H1 (cell line): ENCODE measurements at regions not wholly inside any gene's neighbourhood (a gene's known extent, or its start where the extent isn't known, plus 50 kb on each side); places are given as distances from the start of the nearest gene placed in this dataset.

Experiments
- CTCF ChIA-PET: fragments of 300-600 bp; sonication (Branson Sonifier 250); formaldehyde crosslinking; loops from one replicate; lab custom pipeline; 2021; ENCODE audit not compliant: partially characterized antibody; lab: Charles Lee
- POLR2A ChIA-PET: fragments of 300-600 bp; sonication (Branson Sonifier 250); formaldehyde crosslinking; loops from one replicate; lab custom pipeline; 2021; ENCODE audit warnings: inconsistent platforms; ENCODE audit not compliant: partially characterized antibody; lab: Charles Lee
- DNase-seq, 2 experiments: peaks; one replicate each; pipeline versions ENCODE4 v3.0.0 to v3.0.0-alpha.2; 2010 to 2022; ENCODE audit warnings: low spot score in 2 of 2, low read depth in 1 of 2, mixed read lengths in 1 of 2
- FAIRE-seq: peaks from 2 replicates; lab custom pipeline; 2011; peaks lifted over from hg19 to GRCh38; lab: Jason Lieb, UNC
- H2AFZ ChIP-seq: 2 replicates; pipeline ENCODE4 v1.8.1; 2012; ENCODE audit warnings: low read length, inconsistent platforms
- H2AK5ac ChIP-seq: 2 replicates; pipeline ENCODE4 v1.6.1; 2013; ENCODE audit warnings: low read depth, low read length
- H2BK120ac ChIP-seq: replicated peaks from 2 replicates; pipeline ENCODE3; 2013; ENCODE audit warnings: low read depth, low read length, inconsistent platforms
- H2BK12ac ChIP-seq: 2 replicates; pipeline ENCODE4 v1.6.1; 2013; ENCODE audit warnings: low read depth, low read length
- H2BK15ac ChIP-seq: 2 replicates; pipeline ENCODE4 v1.6.1; 2013; ENCODE audit warnings: low read length
- H2BK20ac ChIP-seq: 2 replicates; pipeline ENCODE4 v1.6.1; 2013; ENCODE audit warnings: low read length
- H2BK5ac ChIP-seq: 2 replicates; pipeline ENCODE4 v1.6.1; 2013; ENCODE audit warnings: low read depth, low read length
- H3K14ac ChIP-seq: 2 replicates; pipeline ENCODE4 v1.6.1; 2013; ENCODE audit warnings: inconsistent platforms; ENCODE audit not compliant: insufficient read length
- H3K18ac ChIP-seq: 2 replicates; pipeline ENCODE4 v1.6.1; 2013; ENCODE audit warnings: low read length; ENCODE audit errors: extremely low read depth
- H3K23ac ChIP-seq: 2 replicates; pipeline ENCODE4 v1.6.1; 2013; ENCODE audit warnings: inconsistent platforms; ENCODE audit not compliant: insufficient read length
- H3K23me2 ChIP-seq: 2 replicates; pipeline ENCODE4 v1.6.1; 2013; ENCODE audit warnings: low read depth, low read length
- H3K27ac ChIP-seq: 2 replicates; pipeline ENCODE4 v1.6.1; 2011; ENCODE audit warnings: low read depth, low read length, inconsistent platforms
- H3K27me3 ChIP-seq, 4 experiments: replicated peaks in 1 of 4; 1 replicate in 1 of 4; 2 replicates in 3 of 4; pipeline versions ENCODE4 v1.6.1 to v1.8.1; 2011 to 2013; ENCODE audit warnings: low read length in 3 of 4, mild to moderate bottlenecking in 3 of 4, inconsistent platforms in 2 of 4, mixed read lengths in 2 of 4, moderate library complexity in 1 of 4; ENCODE audit not compliant: control insufficient read depth in 3 of 4, insufficient read depth in 3 of 4; ENCODE audit errors: extremely low read depth in 1 of 4
- H3K36me3 ChIP-seq, 4 experiments: 2 replicates each; pipeline versions ENCODE4 v1.6.1 to v1.8.1; 2011 to 2013; ENCODE audit warnings: mild to moderate bottlenecking in 4 of 4, low read length in 3 of 4, moderate library complexity in 2 of 4, control low read depth in 1 of 4, inconsistent platforms in 1 of 4; ENCODE audit not compliant: insufficient read depth in 4 of 4, control insufficient read depth in 2 of 4
- H3K4ac ChIP-seq: replicated peaks from 2 replicates; pipeline ENCODE3; 2013; ENCODE audit warnings: low read length, low read depth, mixed read lengths, inconsistent platforms; ENCODE audit not compliant: insufficient read length
- H3K4me1 ChIP-seq, 4 experiments: replicated peaks in 1 of 4; 1 replicate in 1 of 4; 2 replicates in 3 of 4; pipeline versions ENCODE4 v1.6.1 to v1.8.1; 2011 to 2013; ENCODE audit warnings: low read length in 3 of 4, inconsistent platforms in 2 of 4, mixed read lengths in 1 of 4; ENCODE audit not compliant: insufficient read depth in 4 of 4, control insufficient read depth in 3 of 4
- H3K4me2 ChIP-seq, 2 experiments: 2 replicates each; pipeline versions ENCODE4 v1.6.1 to v1.8.1; 2011 to 2013; ENCODE audit warnings: low read depth in 2 of 2, low read length in 2 of 2, control low read depth in 1 of 2, inconsistent platforms in 1 of 2, mild to moderate bottlenecking in 1 of 2; ENCODE audit not compliant: insufficient read depth in 1 of 2
- H3K4me3 ChIP-seq, 4 experiments: fragments of 200-600, 300-600 bp in 1 of 4; sonication (generic), shearing (Covaris generic), sonication (Bioruptor Twin) in 1 of 4; 2 replicates each; pipeline versions ENCODE4 v1.5.1 to v1.8.1; 2011 to 2016; ENCODE audit warnings: low read length in 4 of 4, low read depth in 3 of 4, control low read depth in 2 of 4, inconsistent platforms in 2 of 4, mild to moderate bottlenecking in 2 of 4, mixed read lengths in 1 of 4, moderate library complexity in 1 of 4; ENCODE audit not compliant: insufficient read depth in 2 of 4; ENCODE audit errors: extremely low read depth in 1 of 4
- H3K56ac ChIP-seq: replicated peaks from 2 replicates; pipeline ENCODE3; 2013; ENCODE audit warnings: low read depth, mild to moderate bottlenecking, mixed read lengths, low read length, inconsistent platforms; ENCODE audit not compliant: insufficient read length
- H3K79me1 ChIP-seq: 2 replicates; pipeline ENCODE4 v1.6.1; 2013; ENCODE audit warnings: low read depth, low read length, control low read depth
- H3K79me2 ChIP-seq, 2 experiments: 2 replicates each; pipeline versions ENCODE4 v1.6.1 to v1.8.1; 2012 to 2013; ENCODE audit warnings: low read length in 2 of 2, mild to moderate bottlenecking in 2 of 2, inconsistent platforms in 1 of 2; ENCODE audit not compliant: insufficient read depth in 2 of 2, control insufficient read depth in 1 of 2
- H3K9ac ChIP-seq, 4 experiments: replicated peaks in 1 of 4; 1 replicate in 1 of 4; 2 replicates in 3 of 4; pipeline versions ENCODE4 v1.6.1 to v1.8.1; 2011 to 2013; ENCODE audit warnings: low read depth in 3 of 4, low read length in 3 of 4, control low read depth in 2 of 4, mild to moderate bottlenecking in 2 of 4, moderate library complexity in 2 of 4, inconsistent platforms in 1 of 4; ENCODE audit errors: extremely low read depth in 1 of 4
- H3K9me3 ChIP-seq, 2 experiments: 2 replicates each; pipeline versions ENCODE4 v1.6.1 to v1.8.1; 2012 to 2013; ENCODE audit warnings: mild to moderate bottlenecking in 2 of 2, moderate library complexity in 2 of 2, control low read depth in 1 of 2, inconsistent platforms in 1 of 2, low read depth in 1 of 2, low read length in 1 of 2, mixed read lengths in 1 of 2; ENCODE audit not compliant: insufficient read depth in 2 of 2
- H4K20me1 ChIP-seq, 2 experiments: replicated peaks in 1 of 2; 2 replicates each; pipeline versions ENCODE3 to v1.8.1; 2011 to 2013; ENCODE audit warnings: inconsistent platforms in 2 of 2, low read length in 2 of 2, mild to moderate bottlenecking in 1 of 2; ENCODE audit not compliant: insufficient read depth in 2 of 2, control insufficient read depth in 1 of 2
- H4K5ac ChIP-seq: 2 replicates; pipeline ENCODE4 v1.6.1; 2013; ENCODE audit warnings: low read length, low read depth, mixed read lengths, inconsistent platforms; ENCODE audit not compliant: insufficient read length
- H4K8ac ChIP-seq: 2 replicates; pipeline ENCODE4 v1.8.0; 2013; ENCODE audit warnings: mild to moderate bottlenecking, moderate library complexity, low read length, inconsistent platforms; ENCODE audit not compliant: insufficient read depth; ENCODE audit errors: extremely low read depth
- H4K91ac ChIP-seq: replicated peaks from 2 replicates; pipeline ENCODE3; 2013; ENCODE audit warnings: low read length, mixed read lengths, inconsistent platforms; ENCODE audit not compliant: insufficient read length
- TAF1 ChIP-seq: IDR thresholded peaks from 2 replicates; pipeline ENCODE4 v1.6.1; 2011; ENCODE audit warnings: mild to moderate bottlenecking, low read depth, low read length
- YY1 ChIP-seq: IDR thresholded peaks from 2 replicates; pipeline ENCODE4 v1.6.1; 2011; ENCODE audit warnings: low read depth, mild to moderate bottlenecking, low read length
- WGBS, 2 experiments: shearing (Covaris generic) in 1 of 2; methylation state at CpG; one replicate each; pipeline versions ENCODE4 v1.1.6 to v1.1.7; 2013 to 2015; ENCODE audit warnings: low lambda C conversion rate in 2 of 2, mixed read lengths in 2 of 2, inconsistent platforms in 1 of 2, low coverage in 1 of 2, missing lambda C conversion rate in 1 of 2; ENCODE audit not compliant: insufficient replicate concordance in 2 of 2, insufficient coverage in 1 of 2, insufficient read length in 1 of 2; ENCODE audit errors: extremely low coverage in 1 of 2, missing lambda C conversion rate in 1 of 2; 5-methylcytosine and 5-hydroxymethylcytosine counted together

GRCh38 chr11:27200779-27201453, 160.3 kb downstream of the BBOX1 start:
- Histone ChIP-seq H3K23me2 (no peaks in the 10 kb centered on the region; the same call in 1 of the 2 replicates), H3K56ac (no peak overlapping the region), H2BK12ac (no peak overlapping the region), H4K91ac (no peak overlapping the region), H3K9me3 (no peaks in the 10 kb centered on the region), H2BK120ac (no peak overlapping the region), H3K4ac (no peak overlapping the region), H4K8ac (no peak overlapping the region), H3K14ac (no peak overlapping the region), H2AFZ (no peak overlapping the region), H3K27ac (no peak overlapping the region), H4K20me1 (no peaks in the 10 kb centered on the region), H3K36me3 (no peaks in the 10 kb centered on the region), H3K23ac (no peak overlapping the region), H3K4me2 (no peak overlapping the region), H2BK20ac (no peak overlapping the region), H2AK5ac (no peak overlapping the region), H4K5ac (no peak overlapping the region), H3K79me2 (no peaks in the 10 kb centered on the region), H3K4me3 (no peak overlapping the region), H3K4me1 (peaks cover 0 to 8% (median 5%) of the 10 kb centered on the region in 4 experiments; a peak in 3 of 7 replicates), H2BK15ac (no peak overlapping the region), H3K9ac (no peak overlapping the region), H3K27me3 (no peaks in the 10 kb centered on the region), H3K18ac (no peak overlapping the region), H3K79me1 (no peaks in the 10 kb centered on the region), H2BK5ac (no peak overlapping the region)
- FAIRE-seq (no peak), DNase-seq (no peak)
- ChIA-PET POLR2A (interaction anchor here (0.9 kb wide), 1 partner anchor 19 kb away, joined by 3 read pairs; no protein-coding TSS in a partner anchor), CTCF (interaction anchor here (1.0 to 12.3 kb wide), 9 partner anchors 8 to 441 kb away, joined by 3 to 82 read pairs (median 3); no protein-coding TSS in a partner anchor)
- 86% methylated on average over 1 of the region's 1 CpG; no CpG with 5 or more reads in 1 of the 2 experiments for whole genome bisulfite sequencing, 2 experiments
- no peak for TF ChIP-seq TAF1
- TF ChIP-seq YY1, result no peak
